ENCODE measurements at regions not wholly inside any gene's neighbourhood (a gene's known extent, or its start where the extent isn't known, plus 50 kb on each side); places are given as distances from the start of the nearest gene placed in this dataset.

DNA sequence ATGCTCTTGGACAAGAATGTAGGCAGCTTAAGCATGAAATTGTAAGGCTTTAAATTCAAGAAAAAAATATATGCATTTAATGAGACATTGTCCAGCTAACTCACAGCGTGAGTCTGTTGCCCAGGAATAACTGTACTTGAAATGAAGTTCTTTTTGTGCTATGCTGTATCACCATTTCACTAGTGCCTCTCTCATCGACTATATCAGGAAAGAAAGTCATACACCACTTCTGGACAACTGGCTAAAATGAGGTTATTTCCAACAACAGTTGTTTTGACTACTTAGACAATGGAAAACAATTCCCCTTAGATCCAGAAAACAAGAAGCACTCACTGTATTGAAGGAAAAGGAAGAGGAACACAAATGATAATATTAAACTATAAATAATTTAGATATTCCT lies 251.8 kb downstream of the CRPPA start:
- TF ChIP-seq, protein P1, sequence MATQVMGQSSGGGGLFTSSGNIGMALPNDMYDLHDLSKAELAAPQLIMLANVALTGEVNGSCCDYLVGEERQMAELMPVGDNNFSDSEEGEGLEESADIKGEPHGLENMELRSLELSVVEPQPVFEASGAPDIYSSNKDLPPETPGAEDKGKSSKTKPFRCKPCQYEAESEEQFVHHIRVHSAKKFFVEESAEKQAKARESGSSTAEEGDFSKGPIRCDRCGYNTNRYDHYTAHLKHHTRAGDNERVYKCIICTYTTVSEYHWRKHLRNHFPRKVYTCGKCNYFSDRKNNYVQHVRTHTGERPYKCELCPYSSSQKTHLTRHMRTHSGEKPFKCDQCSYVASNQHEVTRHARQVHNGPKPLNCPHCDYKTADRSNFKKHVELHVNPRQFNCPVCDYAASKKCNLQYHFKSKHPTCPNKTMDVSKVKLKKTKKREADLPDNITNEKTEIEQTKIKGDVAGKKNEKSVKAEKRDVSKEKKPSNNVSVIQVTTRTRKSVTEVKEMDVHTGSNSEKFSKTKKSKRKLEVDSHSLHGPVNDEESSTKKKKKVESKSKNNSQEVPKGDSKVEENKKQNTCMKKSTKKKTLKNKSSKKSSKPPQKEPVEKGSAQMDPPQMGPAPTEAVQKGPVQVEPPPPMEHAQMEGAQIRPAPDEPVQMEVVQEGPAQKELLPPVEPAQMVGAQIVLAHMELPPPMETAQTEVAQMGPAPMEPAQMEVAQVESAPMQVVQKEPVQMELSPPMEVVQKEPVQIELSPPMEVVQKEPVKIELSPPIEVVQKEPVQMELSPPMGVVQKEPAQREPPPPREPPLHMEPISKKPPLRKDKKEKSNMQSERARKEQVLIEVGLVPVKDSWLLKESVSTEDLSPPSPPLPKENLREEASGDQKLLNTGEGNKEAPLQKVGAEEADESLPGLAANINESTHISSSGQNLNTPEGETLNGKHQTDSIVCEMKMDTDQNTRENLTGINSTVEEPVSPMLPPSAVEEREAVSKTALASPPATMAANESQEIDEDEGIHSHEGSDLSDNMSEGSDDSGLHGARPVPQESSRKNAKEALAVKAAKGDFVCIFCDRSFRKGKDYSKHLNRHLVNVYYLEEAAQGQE (IDR thresholded peaks at IDR 0.05; ENCODE audit: insufficient read depth in 1 of 2, low read depth in 2 of 2, low read length in 1 of 2), result no peak
- no peak for TF ChIP-seq POLR2AphosphoS5 (IDR thresholded peaks at IDR 0.05; ENCODE audit: low read depth, low read length)
- TF ChIP-seq CTCF (IDR thresholded peaks at IDR 0.05), result no peak
- TF ChIP-seq TCF7L2 (IDR thresholded peaks at IDR 0.05; ENCODE audit: low read depth, low read length), result no peak
- no peak for TF ChIP-seq SIN3A (IDR thresholded peaks at IDR 0.05; ENCODE audit: borderline replicate concordance, insufficient read depth, low read depth, low read length)

Data from Panc1 (cell line).